ENCODE measurements at regions not wholly inside any gene's neighbourhood (a gene's known extent, or its start where the extent isn't known, plus 50 kb on each side); places are given as distances from the start of the nearest gene placed in this dataset.

- DNase-seq (no peak), ATAC-seq (ENCODE audit: low read depth) (no peak)
- intact Hi-C loops (cut with micrococcal nuclease): no loop called here
- CTCF ChIA-PET: no interaction called here
- Mint-ChIP-seq H3K27ac (no peak overlapping the region), H3K27me3 (no peaks in the 10 kb centered on the region), H3K4me1 (no peaks in the 10 kb centered on the region), H3K9me3 (ENCODE audit: insufficient read depth) (peaks cover 3% of the 10 kb centered on the region), H3K4me3 (no peak overlapping the region)
- POLR2A ChIA-PET: no interaction called here
- no peaks in the 10 kb centered on the region for H3K36me3 ChIP-seq (replicated peaks in 1 of 2; ENCODE audit: control extremely low read depth in 1 of 2, control insufficient read depth in 1 of 2, extremely low read depth in 1 of 2, insufficient read depth in 2 of 2, low read length in 1 of 2)
- no peak overlapping the region for H2AFZ ChIP-seq (ENCODE audit: insufficient read depth, low read depth, low read length, poor library complexity, severe bottlenecking)
- no peak overlapping the region for H3K4me2 ChIP-seq (replicated peaks; ENCODE audit: low read depth, low read length, poor library complexity, severe bottlenecking)
- H3K4me1 ChIP-seq (ENCODE audit: control insufficient read depth in 2 of 2, insufficient read depth in 2 of 2, low read length in 2 of 2): no peaks in the 10 kb centered on the region
- H3K4me3 ChIP-seq (ENCODE audit: control extremely low read depth in 1 of 5, extremely low read depth in 1 of 5, insufficient read depth in 1 of 5, low read depth in 2 of 5, low read length in 4 of 5): no peak overlapping the region
- WGBS (ENCODE audit: insufficient coverage): no CpG with 5 or more reads among the region's 2 CpGs
- H3K27me3 ChIP-seq (replicated peaks in 1 of 4; ENCODE audit: control extremely low read depth in 1 of 4, control insufficient read depth in 3 of 4, insufficient read depth in 4 of 4, low read length in 3 of 4): no peaks in the 10 kb centered on the region
- H4K20me1 ChIP-seq (ENCODE audit: control insufficient read depth, insufficient read depth, low read length, poor library complexity, severe bottlenecking): no peaks in the 10 kb centered on the region
- no peak overlapping the region for H3K9ac ChIP-seq (ENCODE audit: low read length)
- H3K79me2 ChIP-seq (ENCODE audit: control insufficient read depth, insufficient read depth, low read length): no peaks in the 10 kb centered on the region
- H3K27ac ChIP-seq (ENCODE audit: low read length in 2 of 2): no peak overlapping the region
- no peaks in the 10 kb centered on the region for H3K9me3 ChIP-seq (ENCODE audit: control extremely low read depth in 1 of 3, control insufficient read depth in 2 of 3, insufficient read depth in 1 of 3, low read length in 2 of 3)
- TF ChIP-seq, protein P1, sequence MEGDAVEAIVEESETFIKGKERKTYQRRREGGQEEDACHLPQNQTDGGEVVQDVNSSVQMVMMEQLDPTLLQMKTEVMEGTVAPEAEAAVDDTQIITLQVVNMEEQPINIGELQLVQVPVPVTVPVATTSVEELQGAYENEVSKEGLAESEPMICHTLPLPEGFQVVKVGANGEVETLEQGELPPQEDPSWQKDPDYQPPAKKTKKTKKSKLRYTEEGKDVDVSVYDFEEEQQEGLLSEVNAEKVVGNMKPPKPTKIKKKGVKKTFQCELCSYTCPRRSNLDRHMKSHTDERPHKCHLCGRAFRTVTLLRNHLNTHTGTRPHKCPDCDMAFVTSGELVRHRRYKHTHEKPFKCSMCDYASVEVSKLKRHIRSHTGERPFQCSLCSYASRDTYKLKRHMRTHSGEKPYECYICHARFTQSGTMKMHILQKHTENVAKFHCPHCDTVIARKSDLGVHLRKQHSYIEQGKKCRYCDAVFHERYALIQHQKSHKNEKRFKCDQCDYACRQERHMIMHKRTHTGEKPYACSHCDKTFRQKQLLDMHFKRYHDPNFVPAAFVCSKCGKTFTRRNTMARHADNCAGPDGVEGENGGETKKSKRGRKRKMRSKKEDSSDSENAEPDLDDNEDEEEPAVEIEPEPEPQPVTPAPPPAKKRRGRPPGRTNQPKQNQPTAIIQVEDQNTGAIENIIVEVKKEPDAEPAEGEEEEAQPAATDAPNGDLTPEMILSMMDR (IDR thresholded peaks at IDR 0.05): no peak
- TF ChIP-seq EZH2 (IDR thresholded peaks at IDR 0.05; ENCODE audit: borderline replicate concordance, insufficient read depth, low read depth, low read length, poor library complexity, severe bottlenecking): no peak
Measured at GRCh38 chrX:14228611-14229010, 198.9 kb upstream of the GEMIN8 start.

DNA sequence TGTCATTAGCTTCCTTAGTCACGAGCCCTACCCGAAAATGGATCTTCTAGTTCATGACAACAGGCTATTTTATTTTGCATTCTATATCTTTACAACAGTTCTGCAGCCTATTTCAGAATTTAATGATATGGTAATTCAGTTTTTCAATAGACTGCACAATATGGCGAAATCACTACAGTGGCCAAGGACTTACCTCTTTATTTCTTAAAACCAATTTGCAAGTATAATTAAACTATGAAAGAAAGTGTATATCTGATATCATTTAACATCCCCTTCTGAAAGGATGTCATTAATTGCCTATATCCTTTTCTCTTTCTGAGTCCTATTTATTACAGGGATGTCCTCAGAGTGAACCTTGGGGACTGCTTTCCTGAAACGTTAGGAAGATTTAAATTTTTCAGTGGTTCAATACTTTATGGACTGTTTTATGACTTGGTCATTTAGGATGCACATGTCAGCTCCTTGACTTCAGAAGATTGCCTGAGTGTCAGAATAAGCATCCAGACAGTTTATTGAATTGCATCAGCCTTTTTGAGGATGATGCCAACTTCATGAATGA, 190.8 kb upstream of the GEMIN8 start:
- POLR2A ChIA-PET: no interaction called here
- no peaks in the 10 kb centered on the region for H3K79me2 ChIP-seq (ENCODE audit: control insufficient read depth, insufficient read depth, low read length)
- no peak overlapping the region for H3K9ac ChIP-seq (ENCODE audit: low read length)
- ATAC-seq (ENCODE audit: low read depth): no peak
- H3K9me3 Mint-ChIP-seq (ENCODE audit: insufficient read depth): no peaks in the 10 kb centered on the region
- no peak overlapping the region for H3K27ac ChIP-seq (ENCODE audit: low read length in 2 of 2)
- H3K9me3 ChIP-seq (ENCODE audit: control extremely low read depth in 1 of 3, control insufficient read depth in 2 of 3, insufficient read depth in 1 of 3, low read length in 2 of 3): no peaks in the 10 kb centered on the region
- H3K4me3 Mint-ChIP-seq: no peak overlapping the region
- no peak overlapping the region for H2AFZ ChIP-seq (ENCODE audit: insufficient read depth, low read depth, low read length, poor library complexity, severe bottlenecking)
- CTCF ChIA-PET: no interaction called here
- no peak overlapping the region for H3K4me2 ChIP-seq (replicated peaks; ENCODE audit: low read depth, low read length, poor library complexity, severe bottlenecking)
- no CpG with 5 or more reads among the region's 4 CpGs for WGBS (ENCODE audit: insufficient coverage)
- H3K4me1 ChIP-seq (ENCODE audit: control insufficient read depth in 2 of 2, insufficient read depth in 2 of 2, low read length in 2 of 2): no peaks in the 10 kb centered on the region
- H3K27ac Mint-ChIP-seq: no peak overlapping the region
- no peak for DNase-seq
- no peaks in the 10 kb centered on the region for H3K27me3 ChIP-seq (replicated peaks in 1 of 4; ENCODE audit: control extremely low read depth in 1 of 4, control insufficient read depth in 3 of 4, insufficient read depth in 4 of 4, low read length in 3 of 4)
- H3K4me1 Mint-ChIP-seq: no peaks in the 10 kb centered on the region
- H4K20me1 ChIP-seq (ENCODE audit: control insufficient read depth, insufficient read depth, low read length, poor library complexity, severe bottlenecking): no peaks in the 10 kb centered on the region
- no peak overlapping the region for H3K4me3 ChIP-seq (ENCODE audit: control extremely low read depth in 1 of 5, extremely low read depth in 1 of 5, insufficient read depth in 1 of 5, low read depth in 2 of 5, low read length in 4 of 5)
- H3K27me3 Mint-ChIP-seq: no peaks in the 10 kb centered on the region
- TF ChIP-seq, protein P1 (IDR thresholded peaks at IDR 0.05): no peak
- no peak for TF ChIP-seq EZH2 (IDR thresholded peaks at IDR 0.05; ENCODE audit: borderline replicate concordance, insufficient read depth, low read depth, low read length, poor library complexity, severe bottlenecking)
- H3K36me3 ChIP-seq (replicated peaks in 1 of 2; ENCODE audit: control extremely low read depth in 1 of 2, control insufficient read depth in 1 of 2, extremely low read depth in 1 of 2, insufficient read depth in 2 of 2, low read length in 1 of 2): no peaks in the 10 kb centered on the region
- intact Hi-C loops (cut with micrococcal nuclease): no loop called here

Measured in B cell (primary cell).